LNCAP (cell line): ENCODE measurements at regions not wholly inside any gene's neighbourhood (a gene's known extent, or its start where the extent isn't known, plus 50 kb on each side); places are given as distances from the start of the nearest gene placed in this dataset.

Source experiments
- CTCF ChIP-seq: fragments of 450-650 bp; IDR thresholded peaks from 2 replicates; pipeline ENCODE4 v1.5.1; 2017; ENCODE audit warnings: mild to moderate bottlenecking

- TF ChIP-seq CTCF, result no peak
Measured at GRCh38 chr12:61821381-61821780, 438.8 kb upstream of the USP15 start.

- TF ChIP-seq CTCF, result no peak
Measured at GRCh38 chr12:61823102-61823501, 437.1 kb upstream of the USP15 start.

GRCh38 chr12:61846765-61847164 lies 413.4 kb upstream of the USP15 start:
- no peak for TF ChIP-seq CTCF

GRCh38 chr12:61848893-61849292 lies 411.3 kb upstream of the USP15 start:
- TF ChIP-seq CTCF, result no peak

GRCh38 chr12:61853945-61854344 lies 406.3 kb upstream of the USP15 start:
- no peak for TF ChIP-seq CTCF

GRCh38 chr12:61854902-61855301 lies 405.3 kb upstream of the USP15 start:
- no peak for TF ChIP-seq CTCF

- TF ChIP-seq CTCF, result no peak
Measured at GRCh38 chr12:61857968-61858367, 402.2 kb upstream of the USP15 start.

GRCh38 chr12:61860451-61860850 lies 399.8 kb upstream of the USP15 start:
- TF ChIP-seq CTCF, result no peak
